ENCODE measurements at regions not wholly inside any gene's neighbourhood (a gene's known extent, or its start where the extent isn't known, plus 50 kb on each side); places are given as distances from the start of the nearest gene placed in this dataset.

GRCh38 chr2:145356056-145356455 lies 836.1 kb upstream of the ZEB2 start:
- no peak for TF ChIP-seq REST (IDR thresholded peaks at IDR 0.05; ENCODE audit: low read depth)
- no peak for TF ChIP-seq CTCF (IDR thresholded peaks at IDR 0.05 in 2 of 3, conservative IDR thresholded peaks at IDR 0.05 in 1 of 3; ENCODE audit: borderline replicate concordance in 1 of 3, insufficient read depth in 1 of 3, low read depth in 2 of 3, low read length in 2 of 3)
- TF ChIP-seq SIN3A (IDR thresholded peaks at IDR 0.05; ENCODE audit: low read depth): no peak
- TF ChIP-seq ZBTB33 (IDR thresholded peaks at IDR 0.05; ENCODE audit: extremely low read depth, insufficient replicate concordance, low read length): no peak
- TF ChIP-seq EZH2 (IDR thresholded peaks at IDR 0.05): no peak
- no peak for TF ChIP-seq POLR2A (IDR thresholded peaks at IDR 0.05; ENCODE audit: borderline replicate concordance, extremely low read depth, insufficient read depth, insufficient read length)
